ENCODE measurements at regions not wholly inside any gene's neighbourhood (a gene's known extent, or its start where the extent isn't known, plus 50 kb on each side); places are given as distances from the start of the nearest gene placed in this dataset.
"Not testable (repeated sequence)": the region's sequence is repeated elsewhere in the genome, so short reads cannot be mapped to it uniquely, and the experiment has no call there.

- not testable (repeated sequence) for TF ChIP-seq CTCF (IDR thresholded peaks at IDR 0.05; ENCODE audit: poor library complexity); EZH2 (IDR thresholded peaks at IDR 0.05; ENCODE audit: borderline replicate concordance); EZH2phosphoT487 (IDR thresholded peaks at IDR 0.05; ENCODE audit: low read depth, severe bottlenecking, unreplicated experiment)
Measured at GRCh38 chr9:85878872-85879597, 61.9 kb upstream of the NAA35 start.

All from hepatocyte (in vitro differentiated cells).